Bronchial epithelial cell (primary cell): ENCODE measurements at regions not wholly inside any gene's neighbourhood (a gene's known extent, or its start where the extent isn't known, plus 50 kb on each side); places are given as distances from the start of the nearest gene placed in this dataset.
"Not testable (repeated sequence)": the region's sequence is repeated elsewhere in the genome, so short reads cannot be mapped to it uniquely, and the experiment has no call there.

Source experiments
- DNase-seq: peaks from one replicate; pipeline ENCODE4 v3.0.0-alpha.2; 2010; ENCODE audit warnings: low read depth
- FAIRE-seq: peaks from 2 replicates; lab custom pipeline; 2011; peaks lifted over from hg19 to GRCh38; lab: Jason Lieb, UNC
- H3K27me3 ChIP-seq: 2 replicates; pipeline ENCODE4 v1.5.1; 2011; ENCODE audit warnings: low read length; ENCODE audit not compliant: control insufficient read depth, insufficient read depth
- H3K36me3 ChIP-seq: 2 replicates; pipeline ENCODE4 v1.5.1; 2011; ENCODE audit warnings: low read length; ENCODE audit not compliant: control insufficient read depth, insufficient read depth
- H3K4me3 ChIP-seq: 2 replicates; pipeline ENCODE4 v1.5.1; 2011; ENCODE audit warnings: mild to moderate bottlenecking, low read depth, low read length, control low read depth
- TF ChIP-seq, protein P1 (sequence below): IDR thresholded peaks from 2 replicates; pipeline ENCODE4 v1.5.1; 2011; ENCODE audit warnings: mild to moderate bottlenecking, moderate library complexity, low read length, control low read depth, inconsistent platforms; ENCODE audit not compliant: insufficient read depth, severe bottlenecking

DNA sequence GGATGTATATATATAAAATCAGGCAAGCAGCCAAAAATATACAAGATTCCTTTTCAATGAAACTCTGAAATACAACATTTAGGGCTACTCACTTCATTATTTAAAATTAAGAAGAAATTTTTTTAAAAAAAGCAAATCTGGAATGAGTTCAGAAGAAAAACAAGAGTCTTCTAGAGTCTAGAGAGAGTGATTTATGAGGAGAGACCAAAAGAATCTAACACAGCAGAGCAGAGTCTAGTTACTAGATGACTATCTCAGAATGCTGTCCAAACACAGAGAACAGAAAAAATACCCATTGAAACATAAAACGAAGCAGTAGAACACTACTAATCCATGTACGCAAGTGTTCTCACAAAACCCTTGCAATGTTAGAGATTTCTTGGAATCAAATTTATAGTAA, 275.2 kb upstream of the CBLB start:
- no peaks in the 10 kb centered on the region for H3K36me3 ChIP-seq
- FAIRE-seq (no peak), DNase-seq (no peak)
- TF ChIP-seq, protein P1, sequence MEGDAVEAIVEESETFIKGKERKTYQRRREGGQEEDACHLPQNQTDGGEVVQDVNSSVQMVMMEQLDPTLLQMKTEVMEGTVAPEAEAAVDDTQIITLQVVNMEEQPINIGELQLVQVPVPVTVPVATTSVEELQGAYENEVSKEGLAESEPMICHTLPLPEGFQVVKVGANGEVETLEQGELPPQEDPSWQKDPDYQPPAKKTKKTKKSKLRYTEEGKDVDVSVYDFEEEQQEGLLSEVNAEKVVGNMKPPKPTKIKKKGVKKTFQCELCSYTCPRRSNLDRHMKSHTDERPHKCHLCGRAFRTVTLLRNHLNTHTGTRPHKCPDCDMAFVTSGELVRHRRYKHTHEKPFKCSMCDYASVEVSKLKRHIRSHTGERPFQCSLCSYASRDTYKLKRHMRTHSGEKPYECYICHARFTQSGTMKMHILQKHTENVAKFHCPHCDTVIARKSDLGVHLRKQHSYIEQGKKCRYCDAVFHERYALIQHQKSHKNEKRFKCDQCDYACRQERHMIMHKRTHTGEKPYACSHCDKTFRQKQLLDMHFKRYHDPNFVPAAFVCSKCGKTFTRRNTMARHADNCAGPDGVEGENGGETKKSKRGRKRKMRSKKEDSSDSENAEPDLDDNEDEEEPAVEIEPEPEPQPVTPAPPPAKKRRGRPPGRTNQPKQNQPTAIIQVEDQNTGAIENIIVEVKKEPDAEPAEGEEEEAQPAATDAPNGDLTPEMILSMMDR, result no peak
- H3K27me3 ChIP-seq, result no peaks in the 10 kb centered on the region
- H3K4me3 ChIP-seq, result no peak overlapping the region

DNA sequence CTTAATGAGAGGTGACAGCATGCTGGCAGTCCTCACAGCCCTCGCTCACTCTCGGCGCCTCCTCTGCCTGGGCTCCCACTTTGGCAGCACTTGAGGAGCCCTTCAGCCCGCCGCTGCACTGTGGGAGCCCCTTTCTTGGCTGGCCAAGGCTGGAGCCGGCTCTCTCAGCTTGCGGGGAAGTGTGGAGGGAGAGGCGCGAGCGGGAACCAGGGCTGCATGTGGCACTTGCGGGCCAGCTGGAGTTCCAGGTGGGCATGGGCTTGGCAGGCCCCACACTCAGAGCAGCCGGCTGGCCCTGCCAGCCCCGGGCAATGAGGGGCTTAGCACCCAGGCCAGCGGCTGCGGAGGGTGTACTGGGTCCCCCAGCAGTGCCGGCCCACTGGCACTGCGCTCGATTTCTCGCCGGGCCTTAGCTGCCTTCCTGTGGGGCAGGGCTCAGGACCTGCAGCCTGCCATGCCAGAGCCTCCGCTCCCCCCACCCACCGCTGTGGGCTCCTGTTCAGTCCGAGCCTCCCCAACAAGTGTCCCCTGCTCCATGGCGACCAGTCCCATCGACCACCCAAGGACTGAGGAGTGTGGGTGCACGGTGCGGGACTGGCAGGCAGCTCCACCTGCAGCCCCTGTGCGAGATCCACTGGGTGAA, 279.7 kb upstream of the CBLB start:
- not testable (repeated sequence) for H3K4me3 ChIP-seq, H3K36me3 ChIP-seq, DNase-seq, FAIRE-seq, H3K27me3 ChIP-seq

DNA sequence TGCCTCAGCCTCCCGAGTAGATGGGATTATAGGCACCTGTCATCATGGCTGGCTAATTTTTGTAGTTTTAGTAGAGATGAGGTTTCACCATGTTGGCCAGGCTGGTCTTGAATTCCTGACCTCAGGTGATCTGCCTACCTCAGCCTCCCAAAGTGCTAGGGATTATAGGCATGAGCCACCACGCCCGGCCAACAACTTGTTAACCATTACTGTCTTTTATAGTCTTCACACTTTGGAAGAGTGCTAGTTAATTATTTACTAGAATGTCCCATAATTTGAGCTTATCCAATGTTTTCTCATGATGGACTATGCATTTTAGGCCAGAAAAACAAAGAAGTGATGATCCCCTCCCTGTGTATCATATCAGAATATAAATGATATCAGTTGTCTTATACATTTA, 288.6 kb upstream of the CBLB start:
- DNase-seq (no peak), FAIRE-seq (no peak)
- Histone ChIP-seq H3K36me3 (no peaks in the 10 kb centered on the region), H3K4me3 (no peak overlapping the region), H3K27me3 (no peaks in the 10 kb centered on the region)
- TF ChIP-seq, protein P1, result no peak

DNA sequence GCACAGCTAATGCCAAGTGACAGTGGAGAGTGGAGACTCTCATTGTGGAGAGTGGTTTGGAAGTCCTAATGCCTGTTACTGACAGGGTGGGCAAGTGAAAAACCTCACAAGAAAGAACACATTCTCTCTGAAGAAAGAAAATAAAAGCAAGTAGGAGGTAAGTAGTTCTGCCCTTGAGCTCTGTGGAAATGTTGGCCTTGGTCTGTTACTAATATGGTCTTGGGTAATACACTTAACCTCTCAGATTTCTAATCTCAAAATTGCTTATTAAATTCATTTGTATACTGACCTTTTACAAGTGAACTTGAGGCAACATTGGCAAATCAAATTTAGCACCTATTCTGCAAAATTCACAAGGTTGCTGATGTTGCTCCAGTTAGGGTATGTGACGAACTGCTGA, 291.6 kb upstream of the CBLB start:
- FAIRE-seq (no peak), DNase-seq (no peak)
- no peak overlapping the region for H3K4me3 ChIP-seq
- TF ChIP-seq, protein P1, result no peak
- H3K36me3 ChIP-seq, result no peaks in the 10 kb centered on the region
- no peaks in the 10 kb centered on the region for H3K27me3 ChIP-seq

DNA sequence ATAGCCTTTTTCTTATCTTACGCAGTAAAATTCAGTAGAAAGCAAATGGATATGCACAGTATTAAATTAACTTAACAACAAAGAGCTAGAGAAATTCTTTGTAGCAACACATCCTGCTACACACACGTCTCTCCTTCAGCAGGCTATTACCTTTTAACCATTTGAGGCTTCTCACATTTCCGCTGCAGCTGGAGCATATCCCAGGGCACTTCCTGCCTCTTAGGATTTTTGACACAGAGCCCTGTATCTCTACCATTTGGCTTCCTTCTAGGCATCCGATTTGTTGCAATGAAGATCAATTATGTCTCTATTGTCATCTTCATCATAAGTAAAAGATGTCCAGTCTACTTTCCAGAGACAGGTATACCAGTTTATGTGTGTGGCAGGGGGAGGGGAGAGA, 292.4 kb upstream of the CBLB start:
- DNase-seq, result peak; percentile 19
- no peak for FAIRE-seq
- TF ChIP-seq, protein P1, result no peak
- Histone ChIP-seq H3K36me3 (no peaks in the 10 kb centered on the region), H3K4me3 (no peak overlapping the region), H3K27me3 (no peaks in the 10 kb centered on the region)

DNA sequence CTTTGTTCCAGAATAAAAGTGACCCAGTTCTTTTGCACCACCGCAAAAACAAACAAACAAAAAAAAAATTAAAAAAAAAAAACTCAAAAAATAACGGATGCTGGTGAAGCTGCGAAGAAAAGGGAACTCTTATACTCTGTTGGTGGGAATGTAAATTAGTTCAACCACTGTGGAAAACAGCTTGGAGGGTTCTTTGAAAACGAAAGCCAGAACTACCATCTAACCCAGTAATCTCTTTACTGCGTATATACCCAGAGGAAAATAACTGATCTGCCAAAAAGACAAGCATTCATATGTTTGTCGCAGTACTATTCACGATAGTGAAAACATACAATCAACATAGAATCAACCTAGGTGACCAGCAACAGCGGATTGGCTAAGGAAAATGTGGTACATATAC, 298.9 kb upstream of the CBLB start:
- FAIRE-seq (no peak), DNase-seq (no peak)
- TF ChIP-seq, protein P1, result no peak
- Histone ChIP-seq H3K27me3 (no peaks in the 10 kb centered on the region), H3K36me3 (no peaks in the 10 kb centered on the region), H3K4me3 (no peak overlapping the region)
